GM21528 (cell line): ENCODE measurements at regions not wholly inside any gene's neighbourhood (a gene's known extent, or its start where the extent isn't known, plus 50 kb on each side); places are given as distances from the start of the nearest gene placed in this dataset.
"Not testable (repeated sequence)": the region's sequence is repeated elsewhere in the genome, so short reads cannot be mapped to it uniquely, and the experiment has no call there.

Experiments used
- ATAC-seq: cut with Tn5 transposase; IDR thresholded peaks from one replicate; pipeline ENCODE4 v1.9.1; 2021; ENCODE audit warnings: mild to moderate bottlenecking, moderate library complexity; ENCODE audit not compliant: unreplicated experiment, low FRiP score

DNA sequence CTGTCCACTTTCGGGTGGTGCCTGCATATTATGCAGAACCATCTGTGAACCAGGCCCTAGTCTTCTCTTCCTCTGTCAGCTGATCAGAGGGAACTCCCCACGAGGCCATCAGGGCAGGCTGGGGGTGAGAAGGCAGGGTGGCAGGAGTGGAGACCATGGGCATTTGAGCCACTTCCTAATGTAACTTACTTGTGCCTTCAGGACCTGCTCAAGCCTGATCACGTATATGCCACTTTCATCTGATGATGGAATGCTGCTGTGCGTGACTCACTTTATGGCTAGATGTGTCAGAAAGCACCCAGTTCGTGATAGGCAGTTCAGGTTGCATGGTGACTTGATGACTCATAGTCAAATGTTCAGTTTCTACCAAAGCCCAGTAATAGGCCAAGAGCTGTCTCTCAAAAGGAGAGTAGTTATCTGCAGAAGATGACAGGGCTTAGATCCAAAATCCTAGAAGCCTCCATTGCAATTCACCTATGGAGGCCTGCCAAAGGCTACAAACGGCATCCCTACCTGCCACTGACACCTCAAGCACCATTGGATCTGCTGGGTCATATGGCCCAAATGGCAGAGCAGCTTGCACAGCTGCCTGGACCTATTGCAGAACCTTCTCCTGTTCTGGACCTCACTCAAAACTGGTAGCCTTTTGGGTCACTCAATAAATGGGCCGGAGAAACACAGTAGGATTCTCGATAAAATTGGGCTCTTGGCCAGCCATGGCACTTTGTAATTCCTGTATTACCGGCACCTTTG lies 197.7 kb upstream of the PROK2 start:
- ATAC-seq, result not testable (repeated sequence)

DNA sequence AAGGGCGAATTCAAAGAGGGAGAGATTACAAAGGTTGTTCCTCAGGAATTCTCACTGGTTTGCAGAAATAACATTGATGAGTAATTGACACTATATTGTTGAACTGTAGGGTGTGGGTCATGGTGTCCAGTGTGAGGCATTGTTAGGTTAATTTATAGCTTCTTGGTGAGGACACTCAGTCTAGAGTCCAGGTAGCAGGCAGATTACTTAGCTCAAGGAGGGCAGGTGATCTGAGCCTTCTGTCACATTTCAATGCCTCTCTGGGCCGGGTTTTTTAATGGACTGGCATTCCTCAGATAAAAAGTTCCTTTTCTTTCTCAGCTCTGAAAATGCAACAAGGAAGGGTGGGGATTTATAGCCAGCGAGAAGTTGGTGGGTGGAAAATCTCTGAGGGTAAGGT lies 194.2 kb upstream of the PROK2 start:
- no peak for ATAC-seq

DNA sequence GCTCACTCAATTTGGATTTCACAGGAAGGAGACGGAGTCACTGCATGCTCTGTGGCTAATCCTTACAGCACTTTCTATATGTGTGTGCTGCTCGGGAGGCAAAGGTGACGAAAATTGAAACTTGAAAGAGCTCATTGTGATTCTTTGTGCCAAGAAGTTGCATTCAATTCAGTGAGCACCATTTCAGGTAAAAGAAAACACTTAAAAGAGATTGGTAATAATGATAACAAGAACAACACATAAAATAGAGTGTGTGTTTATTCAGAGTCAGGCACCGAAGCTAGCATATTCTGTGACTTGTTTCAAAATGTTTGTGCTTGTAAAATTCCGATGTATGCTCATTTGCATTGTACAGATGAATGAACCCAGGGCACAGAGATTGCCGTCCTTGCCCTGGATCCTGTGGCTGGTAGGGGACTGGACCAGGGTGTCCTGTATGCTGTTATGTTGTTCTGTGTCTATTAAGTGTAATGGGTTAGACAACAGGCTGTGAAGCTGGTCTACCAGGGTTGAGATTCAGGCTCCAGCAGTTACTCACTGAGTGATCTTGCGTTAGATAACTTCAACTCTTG lies 193.3 kb upstream of the PROK2 start:
- ATAC-seq, result peak; percentile 89

DNA sequence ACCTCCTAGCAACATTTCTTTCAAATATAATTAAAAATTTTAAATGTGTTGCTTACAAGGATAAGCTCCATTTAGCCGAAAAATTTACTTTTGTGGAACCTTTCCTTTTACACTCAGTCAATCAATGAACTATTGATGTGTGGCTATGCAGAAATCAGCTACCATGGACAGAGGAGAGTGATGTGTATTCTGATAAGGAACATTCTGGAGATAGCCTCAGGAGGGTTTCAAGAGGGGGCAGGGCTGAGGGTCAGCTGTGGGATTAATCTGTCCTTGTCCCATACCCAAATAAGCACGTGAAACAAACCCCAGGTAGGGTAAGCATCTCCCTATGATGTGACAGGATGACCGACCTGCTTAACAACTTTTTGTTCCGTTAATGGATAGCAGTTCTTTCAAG lies 192.6 kb upstream of the PROK2 start:
- no peak for ATAC-seq

DNA sequence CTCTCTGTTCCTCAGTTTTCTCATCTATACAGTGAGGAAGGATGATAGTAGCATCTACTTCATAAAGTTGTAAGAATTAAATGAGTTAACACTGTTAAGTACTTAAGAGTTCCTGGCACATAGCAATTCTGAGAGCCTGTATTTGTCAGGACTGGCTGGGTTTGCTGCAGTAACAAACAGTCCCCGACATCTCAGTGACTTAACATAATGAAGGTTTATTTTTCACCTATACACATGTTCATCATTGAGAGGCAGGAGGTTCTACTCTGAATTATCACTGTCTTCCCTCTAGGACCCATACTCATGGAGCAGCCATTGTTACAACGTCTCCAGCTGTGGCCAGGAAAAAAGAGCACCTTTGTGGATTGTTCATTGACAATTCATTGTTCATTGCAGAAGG lies 190.6 kb upstream of the PROK2 start:
- ATAC-seq, result no peak

DNA sequence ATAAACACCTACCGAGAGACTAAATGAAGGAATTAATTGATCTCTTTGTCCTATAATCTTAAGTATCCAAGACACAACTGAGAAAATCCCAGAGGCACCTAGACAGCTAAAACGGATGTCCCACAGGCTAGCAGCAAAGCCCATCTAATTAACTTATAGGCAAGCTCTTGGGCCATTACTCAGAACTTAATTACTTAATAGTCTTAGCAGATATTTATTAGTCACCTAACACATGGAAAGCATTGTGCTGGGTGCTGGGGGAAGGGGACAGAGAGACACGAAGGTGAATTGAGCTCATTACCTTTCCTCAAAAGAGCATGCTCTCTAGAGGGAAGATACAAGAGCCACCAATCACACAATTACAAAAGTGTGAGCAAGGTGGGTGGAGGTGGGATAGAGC lies 189.8 kb upstream of the PROK2 start:
- no peak for ATAC-seq

DNA sequence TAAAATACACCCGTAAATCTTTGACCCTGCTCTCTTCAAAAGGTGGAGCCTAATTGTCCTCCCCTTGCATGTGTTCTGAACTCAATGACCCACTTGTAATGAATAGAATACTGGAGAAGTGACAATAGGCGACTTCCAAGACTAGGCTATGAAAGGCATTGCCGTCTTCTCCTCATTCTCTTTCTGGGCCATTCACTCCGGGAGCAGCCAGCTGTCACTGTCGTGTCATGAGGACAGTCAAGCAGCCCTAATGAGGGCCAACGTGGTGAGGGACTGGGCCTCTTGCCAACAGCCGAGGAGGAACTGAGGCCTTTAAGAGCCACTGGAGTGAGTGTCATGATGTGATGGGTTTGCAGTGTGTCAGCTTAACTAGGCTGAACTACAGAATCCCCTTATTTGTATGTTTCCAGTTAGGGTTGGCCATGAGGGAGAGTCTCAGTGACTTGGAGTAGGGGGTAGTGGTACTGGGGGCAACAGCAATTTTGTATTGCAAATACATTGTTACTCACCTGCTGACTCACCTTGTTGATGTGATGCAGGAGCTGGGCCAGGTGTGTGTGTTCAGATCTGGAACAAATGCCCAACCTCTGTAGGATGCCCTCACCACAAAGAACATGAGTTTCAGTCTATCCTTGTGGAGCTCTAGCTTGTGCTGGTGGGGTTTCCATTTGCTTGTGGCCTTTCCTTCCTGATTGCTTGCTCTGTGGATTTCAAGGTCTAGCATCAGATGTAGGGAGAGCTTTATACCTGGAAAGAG lies 188.5 kb upstream of the PROK2 start:
- ATAC-seq, result no peak

DNA sequence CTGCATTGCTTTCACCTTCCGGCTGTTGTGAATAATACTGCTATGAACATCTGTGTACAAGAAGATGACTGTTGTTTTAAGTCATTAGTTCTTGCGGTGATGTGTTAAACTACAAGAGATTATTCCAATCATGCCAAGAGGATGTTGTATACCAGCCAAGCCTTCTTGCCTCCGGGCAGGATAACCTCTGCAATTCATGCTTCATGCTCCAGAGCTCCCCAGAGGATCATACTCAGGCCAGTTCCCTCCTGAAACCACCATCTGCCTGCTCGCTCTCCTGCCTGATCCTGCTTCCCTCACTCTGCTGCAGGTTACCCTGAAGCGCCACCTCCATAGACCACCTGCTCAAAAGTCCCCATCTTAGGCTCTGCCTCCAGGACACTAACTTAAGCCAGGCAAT lies 187.1 kb upstream of the PROK2 start:
- no peak for ATAC-seq

DNA sequence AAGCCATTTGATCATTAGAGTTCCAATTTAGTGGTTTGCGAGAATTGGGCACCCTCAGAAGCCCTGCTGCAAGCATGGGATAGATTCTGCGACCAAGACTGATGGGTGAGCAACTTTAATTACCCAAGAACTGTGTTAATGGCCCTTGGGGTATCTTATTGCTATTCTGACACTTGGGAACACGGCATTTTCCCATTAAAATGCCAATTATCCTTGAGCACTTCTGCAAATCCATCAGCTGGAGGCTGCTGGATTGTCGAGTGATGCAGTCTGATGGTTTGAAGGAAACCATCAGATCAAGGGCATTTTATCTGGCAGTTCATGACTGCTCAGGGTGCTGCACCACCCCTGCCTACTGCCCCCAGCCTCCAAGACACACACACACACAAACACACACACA lies 183.6 kb upstream of the PROK2 start:
- ATAC-seq, result no peak

DNA sequence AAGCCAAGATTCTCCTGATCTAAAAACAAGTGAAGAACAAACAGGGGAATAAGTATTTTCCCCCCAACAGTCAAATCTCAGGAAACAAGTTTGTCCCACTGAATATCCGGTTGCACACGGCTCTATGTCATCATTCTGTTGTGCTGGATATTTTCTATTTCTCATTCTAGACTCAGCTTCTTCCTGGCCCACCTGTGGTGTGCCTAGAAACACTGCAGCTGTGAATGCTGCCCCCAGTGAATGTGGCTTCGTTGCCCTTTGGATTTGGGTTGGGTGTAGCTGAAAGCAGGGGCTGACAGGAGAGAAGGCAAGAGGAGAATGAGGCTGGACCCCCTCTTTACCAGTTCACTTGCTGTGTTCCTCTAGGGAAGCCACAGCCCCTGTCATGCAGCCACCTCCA lies 181.2 kb upstream of the PROK2 start:
- no peak for ATAC-seq

DNA sequence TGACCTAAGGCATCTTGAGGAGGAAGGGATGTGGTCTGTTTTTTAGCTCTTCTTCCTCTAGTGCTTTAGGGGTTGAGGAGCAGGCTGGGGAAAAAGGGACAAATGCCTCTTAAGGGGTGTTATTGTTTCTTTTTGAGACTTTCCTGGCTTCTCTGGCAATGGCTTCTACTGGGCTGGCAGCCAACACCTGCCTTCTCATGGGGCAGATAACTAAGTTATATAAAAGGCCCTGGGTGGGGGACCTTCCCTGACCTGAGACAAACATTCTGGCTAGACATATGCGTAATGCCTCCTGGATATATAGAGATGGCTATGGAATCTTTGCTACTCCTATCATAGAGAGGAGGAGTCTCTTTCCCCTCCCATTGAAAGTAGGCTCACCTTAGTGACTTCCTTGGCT lies 179.2 kb upstream of the PROK2 start:
- ATAC-seq, result no peak

DNA sequence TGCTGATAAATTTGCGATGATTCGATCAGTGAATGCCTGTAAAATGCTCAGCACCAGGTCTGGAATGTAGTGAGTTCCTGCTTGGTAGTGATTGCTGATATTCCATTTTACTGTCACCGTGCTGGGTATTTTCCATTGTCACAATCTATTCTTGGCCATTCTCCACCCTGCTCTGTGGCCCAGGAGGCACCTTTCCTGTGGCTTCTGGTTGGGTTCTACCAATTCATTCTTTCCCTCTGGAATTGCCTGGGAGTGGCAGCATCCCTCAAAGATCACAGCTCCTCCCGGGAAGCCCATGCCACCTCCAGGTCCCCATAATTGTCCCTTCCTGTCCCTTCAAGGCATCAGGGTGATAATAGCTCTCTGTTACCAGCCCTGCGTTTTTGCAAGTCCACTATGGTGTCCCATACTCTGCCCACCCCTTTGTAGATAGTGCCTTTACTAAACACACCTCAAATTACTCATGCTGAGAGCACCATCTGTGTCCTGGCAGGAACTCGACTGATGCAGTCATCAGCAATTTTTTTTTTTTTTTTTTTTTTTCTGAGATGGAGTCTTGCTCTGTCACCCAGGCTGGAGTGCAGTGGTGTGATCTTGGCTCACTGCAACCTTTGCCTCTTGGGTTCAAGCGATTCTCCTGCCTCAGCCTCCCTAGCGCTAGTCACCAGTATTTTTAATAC lies 177.8 kb upstream of the PROK2 start:
- ATAC-seq, result no peak

DNA sequence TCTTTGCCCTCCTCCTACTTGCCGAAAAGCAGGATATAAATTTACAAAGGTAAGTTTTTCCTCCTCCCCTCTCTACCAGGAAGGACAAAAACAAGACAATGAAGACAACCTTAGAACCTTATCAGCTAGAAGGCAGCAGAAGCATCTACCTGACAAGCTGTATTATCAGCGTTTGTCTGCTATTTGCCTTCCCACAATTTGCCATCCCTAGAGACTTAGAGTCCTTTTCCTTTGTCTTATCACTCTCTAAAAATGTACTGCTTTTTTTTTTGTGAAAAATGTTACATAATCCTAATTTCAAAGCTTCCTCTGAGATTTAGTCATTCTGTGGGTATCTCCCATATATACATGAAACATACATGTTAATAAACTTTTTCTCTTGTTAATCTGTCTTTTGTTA lies 176.9 kb upstream of the PROK2 start:
- ATAC-seq, result no peak

DNA sequence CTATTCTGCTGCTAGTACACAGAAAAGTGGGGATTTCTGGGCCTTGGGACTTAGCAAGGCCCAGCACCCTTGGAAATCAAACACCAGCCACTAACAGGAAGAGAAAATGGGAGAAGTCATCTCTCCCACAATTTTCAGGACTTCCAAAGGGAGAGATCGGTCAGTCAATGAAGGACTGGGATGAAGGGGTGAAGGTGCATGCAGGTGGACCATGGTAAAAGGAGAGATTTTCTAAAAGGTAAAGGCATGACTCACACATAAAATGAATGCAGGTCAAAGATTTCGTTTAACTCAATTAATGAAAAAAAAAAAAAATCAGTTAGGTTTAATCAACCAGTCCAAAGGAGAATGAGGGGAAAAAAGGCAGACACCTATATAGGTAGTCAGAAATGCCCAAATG lies 176.4 kb upstream of the PROK2 start:
- no peak for ATAC-seq

DNA sequence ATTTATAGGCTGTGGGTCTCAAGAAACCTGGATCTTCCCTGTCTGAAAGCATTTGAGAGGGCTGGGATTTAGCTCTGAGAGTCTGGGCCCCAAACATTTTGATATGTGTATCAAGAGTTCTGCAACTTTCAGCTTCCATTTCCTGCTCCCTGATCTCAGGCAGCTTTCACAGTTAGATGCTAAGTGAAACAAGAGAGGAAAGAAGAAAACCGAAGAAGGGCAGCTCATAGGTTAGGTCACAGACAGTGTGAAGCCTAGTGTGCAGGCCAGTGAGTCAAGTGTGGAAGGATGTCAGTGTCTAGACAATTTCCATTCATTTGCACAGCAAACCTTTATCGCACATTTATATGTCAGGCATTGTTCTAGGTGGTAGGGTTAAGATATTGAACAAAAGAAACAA lies 173.6 kb upstream of the PROK2 start:
- no peak for ATAC-seq

DNA sequence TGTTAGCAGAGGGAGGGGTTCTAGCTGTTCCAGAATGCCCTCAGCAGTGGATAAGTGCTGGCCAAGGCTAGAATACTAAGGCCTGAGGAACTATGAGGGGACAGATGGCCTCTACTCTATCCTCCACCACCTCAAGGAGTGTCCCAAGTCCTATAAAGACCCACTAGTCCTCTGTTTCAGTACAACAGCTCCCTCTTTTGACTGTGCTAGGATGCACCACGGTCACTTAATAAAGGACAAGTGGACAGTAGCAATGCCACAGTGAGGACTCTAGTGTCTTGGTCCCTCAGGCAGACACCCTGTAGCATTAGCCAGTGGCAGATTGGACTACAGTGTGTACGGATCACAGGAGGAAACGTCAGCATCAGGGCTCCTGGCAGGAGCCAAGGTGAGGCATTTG lies 171.8 kb upstream of the PROK2 start:
- no peak for ATAC-seq

DNA sequence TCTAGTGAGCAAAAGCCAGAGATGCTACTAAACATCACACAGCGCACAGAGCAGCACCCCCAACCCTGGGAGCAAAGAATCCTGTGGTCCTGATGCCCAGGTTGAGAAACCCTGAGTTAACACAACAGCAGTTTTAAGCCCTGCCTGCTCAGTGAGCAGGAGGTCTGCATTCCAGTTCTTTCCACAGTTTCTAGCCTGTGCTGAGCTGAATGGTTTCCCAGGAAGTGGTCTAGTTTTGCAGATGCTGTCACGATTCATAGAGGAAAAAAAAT lies 171.1 kb upstream of the PROK2 start:
- ATAC-seq, result no peak

DNA sequence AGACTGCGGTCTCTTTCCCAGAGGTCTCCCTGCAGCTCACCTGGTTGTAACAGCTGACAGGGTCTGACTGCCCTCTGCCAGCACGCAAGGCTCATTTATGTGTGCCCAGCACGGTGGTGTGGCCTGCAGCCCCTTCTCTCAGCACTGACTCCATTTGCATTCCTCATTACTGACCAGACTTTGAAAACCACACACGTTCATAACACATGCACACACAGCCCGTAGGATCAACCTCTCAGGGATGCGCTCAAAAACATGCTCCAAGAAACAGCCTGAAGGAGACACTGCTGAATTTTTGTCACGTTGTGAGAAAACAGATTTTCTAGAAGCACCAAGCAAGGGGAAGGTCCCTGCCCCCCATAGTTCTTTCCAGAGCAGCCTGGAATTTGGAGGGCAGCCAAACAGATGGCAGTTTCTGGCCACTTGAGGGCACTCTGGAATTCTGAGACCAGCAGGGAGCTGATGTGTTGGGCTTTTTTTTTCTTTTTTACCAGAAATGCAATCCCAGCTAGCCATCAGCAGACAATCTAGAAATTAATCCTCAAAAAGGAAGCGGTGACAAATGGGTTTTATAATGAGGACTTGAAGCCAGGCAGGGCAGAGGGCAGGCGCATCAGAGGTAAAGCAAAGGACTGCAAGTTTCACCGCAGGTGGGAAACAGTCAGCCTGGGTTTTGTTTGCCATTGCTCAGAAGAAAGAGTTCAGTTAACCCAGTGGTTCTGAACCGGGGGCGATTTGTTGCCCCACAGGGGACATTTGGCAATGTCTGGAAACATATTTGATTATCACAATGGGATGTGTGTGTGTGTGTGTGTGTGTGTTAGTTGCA lies 170.5 kb upstream of the PROK2 start:
- ATAC-seq, result peak; percentile 43

DNA sequence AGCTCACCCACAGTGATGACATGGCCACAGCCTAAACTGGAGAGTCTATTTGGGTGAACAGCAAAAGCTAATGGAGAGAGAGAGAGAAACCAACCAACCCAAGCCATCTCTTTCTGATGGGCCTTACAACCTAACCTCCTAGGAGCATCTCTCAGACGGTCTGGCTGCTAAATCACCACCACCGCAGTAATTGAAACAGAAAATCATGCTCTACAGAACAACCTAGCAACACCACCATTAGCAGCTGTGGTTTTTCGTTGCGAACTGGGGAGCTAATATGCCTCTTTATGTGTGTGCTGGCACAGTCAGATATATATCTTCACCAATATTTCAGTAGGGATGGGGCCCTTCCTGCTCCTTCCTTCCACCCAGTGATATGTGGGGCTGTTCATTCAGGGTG lies 166.9 kb upstream of the PROK2 start:
- ATAC-seq, result no peak

DNA sequence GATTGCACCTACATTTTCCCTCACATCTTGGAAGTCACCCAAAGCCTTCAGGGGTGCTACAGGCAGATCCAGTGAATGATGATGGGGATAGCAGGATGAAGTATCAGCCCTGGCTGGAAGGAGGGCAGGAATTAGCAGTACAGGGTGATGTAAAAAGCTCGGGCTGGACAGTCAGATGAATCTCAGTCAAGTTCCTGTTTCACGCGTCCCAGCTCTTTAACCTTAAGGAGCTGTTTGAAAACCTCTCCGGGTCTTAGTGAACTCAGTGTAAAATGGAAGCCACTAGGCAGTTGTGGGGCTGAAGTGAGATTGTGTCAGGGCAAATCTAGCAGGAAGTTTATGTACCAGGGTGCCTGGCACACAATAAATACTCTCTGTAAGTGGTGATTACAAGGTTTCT lies 166.4 kb upstream of the PROK2 start:
- no peak for ATAC-seq

DNA sequence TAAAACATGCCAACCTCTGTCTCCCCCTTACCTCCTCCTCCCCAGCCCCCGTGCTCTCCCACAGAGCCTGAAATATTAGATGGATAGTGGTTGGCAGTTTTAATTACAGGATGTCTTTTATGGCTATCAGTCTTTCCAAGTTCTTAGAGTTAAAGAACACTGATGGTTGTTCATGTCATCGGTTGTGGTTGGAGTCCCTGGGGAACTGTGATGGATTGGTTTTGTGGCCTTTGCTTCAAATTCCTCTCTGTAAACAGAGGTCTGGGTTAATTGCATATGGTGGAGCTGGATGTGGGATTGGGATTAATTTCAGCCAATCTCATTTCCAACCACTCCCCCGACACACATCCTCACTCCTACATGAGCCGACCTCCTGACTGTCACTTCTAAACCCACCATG lies 164.5 kb upstream of the PROK2 start:
- no peak for ATAC-seq
